ENCODE measurements at regions not wholly inside any gene's neighbourhood (a gene's known extent, or its start where the extent isn't known, plus 50 kb on each side); places are given as distances from the start of the nearest gene placed in this dataset.

- TF ChIP-seq, protein P1, sequence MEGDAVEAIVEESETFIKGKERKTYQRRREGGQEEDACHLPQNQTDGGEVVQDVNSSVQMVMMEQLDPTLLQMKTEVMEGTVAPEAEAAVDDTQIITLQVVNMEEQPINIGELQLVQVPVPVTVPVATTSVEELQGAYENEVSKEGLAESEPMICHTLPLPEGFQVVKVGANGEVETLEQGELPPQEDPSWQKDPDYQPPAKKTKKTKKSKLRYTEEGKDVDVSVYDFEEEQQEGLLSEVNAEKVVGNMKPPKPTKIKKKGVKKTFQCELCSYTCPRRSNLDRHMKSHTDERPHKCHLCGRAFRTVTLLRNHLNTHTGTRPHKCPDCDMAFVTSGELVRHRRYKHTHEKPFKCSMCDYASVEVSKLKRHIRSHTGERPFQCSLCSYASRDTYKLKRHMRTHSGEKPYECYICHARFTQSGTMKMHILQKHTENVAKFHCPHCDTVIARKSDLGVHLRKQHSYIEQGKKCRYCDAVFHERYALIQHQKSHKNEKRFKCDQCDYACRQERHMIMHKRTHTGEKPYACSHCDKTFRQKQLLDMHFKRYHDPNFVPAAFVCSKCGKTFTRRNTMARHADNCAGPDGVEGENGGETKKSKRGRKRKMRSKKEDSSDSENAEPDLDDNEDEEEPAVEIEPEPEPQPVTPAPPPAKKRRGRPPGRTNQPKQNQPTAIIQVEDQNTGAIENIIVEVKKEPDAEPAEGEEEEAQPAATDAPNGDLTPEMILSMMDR (IDR thresholded peaks at IDR 0.05), result no peak
- TF ChIP-seq ZFX (IDR thresholded peaks at IDR 0.05; ENCODE audit: borderline replicate concordance), result no peak
These were observed 111.8 kb upstream of the FOXP2 start for GRCh38 chr7:114302858-114303257.
